ENCODE measurements at regions not wholly inside any gene's neighbourhood (a gene's known extent, or its start where the extent isn't known, plus 50 kb on each side); places are given as distances from the start of the nearest gene placed in this dataset.

- Histone ChIP-seq H3K9me3 (ENCODE audit: low read length) (no peaks in the 10 kb centered on the region), H3K4me1 (ENCODE audit: insufficient read depth, low read length) (no peaks in the 10 kb centered on the region), H3K4me3 (ENCODE audit: low read depth in 1 of 2, low read length in 2 of 2) (no peak overlapping the region), H3K9ac (ENCODE audit: low read length) (no peak overlapping the region), H3K27ac (ENCODE audit: low read depth, low read length) (no peak overlapping the region), H3K27me3 (ENCODE audit: control insufficient read depth in 1 of 2, insufficient read depth in 2 of 2, low read length in 2 of 2) (no peaks in the 10 kb centered on the region), H3K36me3 (ENCODE audit: insufficient read depth, low read length) (no peaks in the 10 kb centered on the region)
These were observed 276.8 kb downstream of the PIK3C3 start for GRCh38 chr18:42231796-42232195.

GRCh38 chr18:42233908-42234307 lies 278.9 kb downstream of the PIK3C3 start:
- Histone ChIP-seq H3K4me1 (ENCODE audit: insufficient read depth, low read length) (no peaks in the 10 kb centered on the region), H3K27ac (ENCODE audit: low read depth, low read length) (no peak overlapping the region), H3K27me3 (ENCODE audit: control insufficient read depth in 1 of 2, insufficient read depth in 2 of 2, low read length in 2 of 2) (no peaks in the 10 kb centered on the region), H3K4me3 (ENCODE audit: low read depth in 1 of 2, low read length in 2 of 2) (no peak overlapping the region), H3K36me3 (ENCODE audit: insufficient read depth, low read length) (no peaks in the 10 kb centered on the region), H3K9me3 (ENCODE audit: low read length) (no peaks in the 10 kb centered on the region), H3K9ac (ENCODE audit: low read length) (no peak overlapping the region)

GRCh38 chr18:42242758-42243157 lies 287.7 kb downstream of the PIK3C3 start:
- Histone ChIP-seq H3K4me1 (ENCODE audit: insufficient read depth, low read length) (no peaks in the 10 kb centered on the region), H3K27ac (ENCODE audit: low read depth, low read length) (no peak overlapping the region)

GRCh38 chr18:42245137-42245536 lies 290.1 kb downstream of the PIK3C3 start:
- Histone ChIP-seq H3K9me3 (ENCODE audit: low read length) (no peaks in the 10 kb centered on the region), H3K4me1 (ENCODE audit: insufficient read depth, low read length) (no peaks in the 10 kb centered on the region), H3K27me3 (ENCODE audit: control insufficient read depth in 1 of 2, insufficient read depth in 2 of 2, low read length in 2 of 2) (no peaks in the 10 kb centered on the region), H3K9ac (ENCODE audit: low read length) (no peak overlapping the region), H3K36me3 (ENCODE audit: insufficient read depth, low read length) (no peaks in the 10 kb centered on the region), H3K27ac (ENCODE audit: low read depth, low read length) (no peak overlapping the region), H3K4me3 (ENCODE audit: low read depth in 1 of 2, low read length in 2 of 2) (no peak overlapping the region)

More at GRCh38 chr18:42242758-42243157, 287.7 kb downstream of the PIK3C3 start:
- no peaks in the 10 kb centered on the region for H3K9me3 ChIP-seq (ENCODE audit: low read length)
- H3K9ac ChIP-seq (ENCODE audit: low read length), result no peak overlapping the region
- H3K36me3 ChIP-seq (ENCODE audit: insufficient read depth, low read length), result no peaks in the 10 kb centered on the region
- no peak overlapping the region for H3K4me3 ChIP-seq (ENCODE audit: low read depth in 1 of 2, low read length in 2 of 2)
- no peaks in the 10 kb centered on the region for H3K27me3 ChIP-seq (ENCODE audit: control insufficient read depth in 1 of 2, insufficient read depth in 2 of 2, low read length in 2 of 2)

GRCh38 chr18:42255908-42256765 lies 301.1 kb downstream of the PIK3C3 start:
- H3K9me3 ChIP-seq (ENCODE audit: low read length), result no peaks in the 10 kb centered on the region
- no peak overlapping the region for H3K4me3 ChIP-seq (ENCODE audit: low read depth in 1 of 2, low read length in 2 of 2)
- H3K4me1 ChIP-seq (ENCODE audit: insufficient read depth, low read length), result no peaks in the 10 kb centered on the region
- H3K27ac ChIP-seq (ENCODE audit: low read depth, low read length), result no peak overlapping the region
- H3K36me3 ChIP-seq (ENCODE audit: insufficient read depth, low read length), result no peaks in the 10 kb centered on the region
- H3K9ac ChIP-seq (ENCODE audit: low read length), result no peak overlapping the region
- H3K27me3 ChIP-seq (ENCODE audit: control insufficient read depth in 1 of 2, insufficient read depth in 2 of 2, low read length in 2 of 2), result no peaks in the 10 kb centered on the region

- Histone ChIP-seq H3K4me1 (ENCODE audit: insufficient read depth, low read length) (no peaks in the 10 kb centered on the region), H3K27me3 (ENCODE audit: control insufficient read depth in 1 of 2, insufficient read depth in 2 of 2, low read length in 2 of 2) (no peaks in the 10 kb centered on the region), H3K27ac (ENCODE audit: low read depth, low read length) (no peak overlapping the region), H3K36me3 (ENCODE audit: insufficient read depth, low read length) (no peaks in the 10 kb centered on the region), H3K9ac (ENCODE audit: low read length) (no peak overlapping the region), H3K9me3 (ENCODE audit: low read length) (no peaks in the 10 kb centered on the region), H3K4me3 (ENCODE audit: low read depth in 1 of 2, low read length in 2 of 2) (no peak overlapping the region)
These were observed 303.4 kb downstream of the PIK3C3 start for GRCh38 chr18:42258301-42258965.

- H3K4me3 ChIP-seq (ENCODE audit: low read depth in 1 of 2, low read length in 2 of 2), result no peak overlapping the region
- no peaks in the 10 kb centered on the region for H3K4me1 ChIP-seq (ENCODE audit: insufficient read depth, low read length)
- no peaks in the 10 kb centered on the region for H3K27me3 ChIP-seq (ENCODE audit: control insufficient read depth in 1 of 2, insufficient read depth in 2 of 2, low read length in 2 of 2)
- H3K9me3 ChIP-seq (ENCODE audit: low read length), result no peaks in the 10 kb centered on the region
- H3K27ac ChIP-seq (ENCODE audit: low read depth, low read length), result no peak overlapping the region
- no peak overlapping the region for H3K9ac ChIP-seq (ENCODE audit: low read length)
- no peaks in the 10 kb centered on the region for H3K36me3 ChIP-seq (ENCODE audit: insufficient read depth, low read length)
These were observed 306.7 kb downstream of the PIK3C3 start for GRCh38 chr18:42261731-42262130.

- H3K9ac ChIP-seq (ENCODE audit: low read length), result no peak overlapping the region
- no peak overlapping the region for H3K4me3 ChIP-seq (ENCODE audit: low read depth in 1 of 2, low read length in 2 of 2)
- no peaks in the 10 kb centered on the region for H3K36me3 ChIP-seq (ENCODE audit: insufficient read depth, low read length)
- no peak overlapping the region for H3K27ac ChIP-seq (ENCODE audit: low read depth, low read length)
- no peaks in the 10 kb centered on the region for H3K9me3 ChIP-seq (ENCODE audit: low read length)
- no peaks in the 10 kb centered on the region for H3K27me3 ChIP-seq (ENCODE audit: control insufficient read depth in 1 of 2, insufficient read depth in 2 of 2, low read length in 2 of 2)
- H3K4me1 ChIP-seq (ENCODE audit: insufficient read depth, low read length), result no peaks in the 10 kb centered on the region
These were observed 309.5 kb downstream of the PIK3C3 start for GRCh38 chr18:42264497-42264896.

GRCh38 chr18:42268186-42268725 lies 313.2 kb downstream of the PIK3C3 start:
- Histone ChIP-seq H3K36me3 (ENCODE audit: insufficient read depth, low read length) (no peaks in the 10 kb centered on the region), H3K27me3 (ENCODE audit: control insufficient read depth in 1 of 2, insufficient read depth in 2 of 2, low read length in 2 of 2) (no peaks in the 10 kb centered on the region), H3K4me3 (ENCODE audit: low read depth in 1 of 2, low read length in 2 of 2) (no peak overlapping the region), H3K9me3 (ENCODE audit: low read length) (no peaks in the 10 kb centered on the region), H3K9ac (ENCODE audit: low read length) (no peak overlapping the region), H3K27ac (ENCODE audit: low read depth, low read length) (no peak overlapping the region), H3K4me1 (ENCODE audit: insufficient read depth, low read length) (no peaks in the 10 kb centered on the region)

- Histone ChIP-seq H3K9ac (ENCODE audit: low read length) (no peak overlapping the region), H3K27ac (ENCODE audit: low read depth, low read length) (no peak overlapping the region), H3K27me3 (ENCODE audit: control insufficient read depth in 1 of 2, insufficient read depth in 2 of 2, low read length in 2 of 2) (no peaks in the 10 kb centered on the region), H3K4me1 (ENCODE audit: insufficient read depth, low read length) (no peaks in the 10 kb centered on the region), H3K9me3 (ENCODE audit: low read length) (no peaks in the 10 kb centered on the region), H3K4me3 (ENCODE audit: low read depth in 1 of 2, low read length in 2 of 2) (no peak overlapping the region), H3K36me3 (ENCODE audit: insufficient read depth, low read length) (no peaks in the 10 kb centered on the region)
These were observed 313.8 kb downstream of the PIK3C3 start for GRCh38 chr18:42268798-42269197.

- Histone ChIP-seq H3K4me3 (ENCODE audit: low read depth in 1 of 2, low read length in 2 of 2) (no peak overlapping the region), H3K36me3 (ENCODE audit: insufficient read depth, low read length) (no peaks in the 10 kb centered on the region), H3K4me1 (ENCODE audit: insufficient read depth, low read length) (no peaks in the 10 kb centered on the region), H3K9me3 (ENCODE audit: low read length) (no peaks in the 10 kb centered on the region), H3K9ac (ENCODE audit: low read length) (no peak overlapping the region), H3K27ac (ENCODE audit: low read depth, low read length) (no peak overlapping the region), H3K27me3 (ENCODE audit: control insufficient read depth in 1 of 2, insufficient read depth in 2 of 2, low read length in 2 of 2) (no peaks in the 10 kb centered on the region)
These were observed 316.8 kb downstream of the PIK3C3 start for GRCh38 chr18:42271647-42272414.

Measured in muscle layer of colon (tissue), 2 donors.